Ovary (tissue), 7 donors: ENCODE measurements at regions not wholly inside any gene's neighbourhood (a gene's known extent, or its start where the extent isn't known, plus 50 kb on each side); places are given as distances from the start of the nearest gene placed in this dataset.

Experiments used
- DNase-seq, 5 donors: peaks; one replicate each; pipeline ENCODE4 v3.0.0-alpha.2; 2019 to 2020
- H3K27ac ChIP-seq, 2 donors: fragments of 200-600 bp; one replicate each; pipeline versions ENCODE4 v1.5.1 to v1.8.0; 2019 to 2022
- H3K27me3 ChIP-seq: fragments of 200-600 bp; one replicate; pipeline ENCODE4 v1.8.0; 2022
- H3K36me3 ChIP-seq: fragments of 200-600 bp; sonication (generic); one replicate; pipeline ENCODE4 v1.5.1; 2019
- H3K4me1 ChIP-seq: one replicate; pipeline ENCODE4 v1.8.1; 2013; ENCODE audit warnings: mild to moderate bottlenecking, moderate library complexity; ENCODE audit not compliant: insufficient read depth
- H3K4me3 ChIP-seq: fragments of 200-600 bp; sonication (generic); one replicate; pipeline ENCODE4 v1.5.1; 2017
- H3K9me3 ChIP-seq, 2 donors: fragments of 200-600 bp in 1 of 2; sonication (generic) in 1 of 2; one replicate each; pipeline versions ENCODE4 v1.5.1 to v1.8.1; 2013 to 2019; ENCODE audit warnings: mild to moderate bottlenecking in 1 of 2, moderate library complexity in 1 of 2
- CTCF ChIP-seq, 3 donors: fragments of 450-650 bp in 2 of 3; fragments of 200-600 bp in 1 of 3; IDR thresholded peaks; one replicate each; pipeline versions ENCODE4 v1.5.1 to v1.8.0; 2016 to 2022; ENCODE audit warnings: antibody characterized with exemption in 3 of 3, mild to moderate bottlenecking in 1 of 3
- EP300 ChIP-seq: sonication (generic); formaldehyde crosslinking; IDR thresholded peaks from one replicate; pipeline ENCODE4 v1.6.1; 2017; ENCODE audit warnings: antibody characterized with exemption
- POLR2A ChIP-seq: fragments of 450-650 bp; IDR thresholded peaks from one replicate; pipeline ENCODE4 v1.6.1; 2017; ENCODE audit warnings: antibody characterized with exemption, mild to moderate bottlenecking, moderate library complexity
- WGBS, 3 donors: extraction: QIAGEN DNeasy Blood & Tissue Kit in 1 of 3; methylation state at CpG; one replicate each; pipeline versions ENCODE4 v1.1.5 to v1.1.7; 2013 to 2017; 5-methylcytosine and 5-hydroxymethylcytosine counted together
- intact Hi-C, 4 donors: fragments of 100-400 bp; cut with DNase I; formaldehyde crosslinking; loops; one replicate each; pipeline versions ENCODE4 v1.11.0 to v1.15.1; 2022 to 2023
- donor health status: DM: no; HTN: no; CAD: no; lungs with moderate emphysema.
- donor health status: DM: no; HTN: no; CAD: no.
- donor health status: Bipolar disorder and iron deficiency.
- donor health status: DM: no; HTN: no; CAD: no.
- donor health status: DM: yes; HTN: yes; CAD: no.

- Histone ChIP-seq H3K36me3 (no peaks in the 10 kb centered on the region), H3K9me3 (no peaks in the 10 kb centered on the region), H3K27me3 (no peaks in the 10 kb centered on the region), H3K4me1 (no peaks in the 10 kb centered on the region), H3K27ac (no peak overlapping the region), H3K4me3 (no peak overlapping the region)
- intact Hi-C loops: no loop called here
- TF ChIP-seq POLR2A (no peak), CTCF (IDR thresholded peaks at IDR 0.05) (no peak), EP300 (no peak)
- WGBS, 3 donors: 91 to 96% (median 95%) methylated on average over 6 of the region's 6 CpGs
- no peak for DNase-seq
Measured at GRCh38 chr19:31121501-31121900, 227.7 kb downstream of the TSHZ3 start.

DNA sequence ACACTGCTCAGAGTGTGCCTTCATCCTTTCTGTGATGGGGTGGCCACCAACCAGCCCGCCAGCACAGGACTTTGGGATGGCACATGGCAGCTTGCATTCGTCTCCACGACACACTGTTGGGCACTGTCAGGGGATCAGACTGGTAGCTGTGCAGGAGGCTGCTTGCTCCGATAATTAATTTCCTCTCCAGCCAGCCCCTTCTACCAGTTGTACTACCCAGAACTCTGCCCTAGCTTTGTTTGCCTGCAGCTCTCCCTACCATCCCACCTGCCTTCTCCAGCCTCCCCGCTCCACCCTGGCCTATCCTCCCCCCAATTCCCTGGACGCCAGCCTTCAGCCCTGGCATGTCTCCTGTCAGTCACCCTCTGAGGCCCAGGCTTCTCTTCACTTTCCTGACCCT is 228.3 kb downstream of the TSHZ3 start:
- Histone ChIP-seq H3K9me3 (no peaks in the 10 kb centered on the region), H3K36me3 (no peaks in the 10 kb centered on the region), H3K27me3 (no peaks in the 10 kb centered on the region), H3K27ac (no peak overlapping the region), H3K4me3 (no peak overlapping the region), H3K4me1 (no peaks in the 10 kb centered on the region)
- intact Hi-C loops: no loop called here
- WGBS, 3 donors: 91 to 92% (median 91%) methylated on average over 6 of the region's 6 CpGs
- TF ChIP-seq CTCF (IDR thresholded peaks at IDR 0.05) (no peak), EP300 (no peak), POLR2A (no peak)
- DNase-seq: no peak

DNA sequence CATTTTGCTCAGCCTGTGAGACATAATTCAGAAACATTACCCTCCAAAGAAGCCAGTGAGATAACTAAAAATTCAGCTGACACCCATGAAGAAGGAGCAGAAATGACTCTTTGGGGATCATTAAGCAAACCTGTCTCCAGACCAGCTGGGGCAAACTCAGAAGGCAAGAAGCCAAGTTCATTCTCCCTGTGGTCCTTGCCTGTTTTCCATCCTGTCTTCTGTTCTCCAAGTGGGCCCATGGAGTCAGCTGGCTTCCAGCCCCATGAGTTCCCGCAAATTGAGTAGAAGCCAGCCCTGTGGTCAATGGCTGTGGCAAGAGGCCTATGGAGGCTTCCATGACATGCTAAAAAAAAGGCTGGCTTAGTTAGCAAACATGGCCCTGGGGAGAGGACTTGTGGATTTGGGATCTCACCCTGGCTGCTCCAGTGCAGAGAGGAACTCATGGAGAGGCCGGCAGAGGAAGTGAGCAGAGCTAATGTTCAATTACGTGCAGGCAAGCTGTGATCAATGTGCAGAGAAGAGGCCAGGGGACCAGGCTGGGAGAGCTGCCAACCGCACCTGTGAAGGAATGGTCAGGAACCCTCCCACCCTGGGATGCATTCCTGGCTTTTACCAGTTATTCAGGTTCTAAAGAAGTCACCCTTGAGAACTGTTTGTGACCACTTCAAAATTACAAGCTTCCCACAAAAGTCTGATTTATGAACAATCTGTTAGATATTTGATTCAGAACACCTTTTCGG is 229.1 kb downstream of the TSHZ3 start:
- H3K36me3 ChIP-seq: no peaks in the 10 kb centered on the region
- no peak for TF ChIP-seq CTCF (IDR thresholded peaks at IDR 0.05)
- intact Hi-C loops: no loop called here
- no peaks in the 10 kb centered on the region for H3K9me3 ChIP-seq
- WGBS, 3 donors: 92 to 97% (median 96%) methylated on average over 5 of the region's 5 CpGs
- H3K4me3 ChIP-seq: no peak overlapping the region
- no peak for DNase-seq
- H3K4me1 ChIP-seq: no peaks in the 10 kb centered on the region
- no peaks in the 10 kb centered on the region for H3K27me3 ChIP-seq
- H3K27ac ChIP-seq: no peak overlapping the region

DNA sequence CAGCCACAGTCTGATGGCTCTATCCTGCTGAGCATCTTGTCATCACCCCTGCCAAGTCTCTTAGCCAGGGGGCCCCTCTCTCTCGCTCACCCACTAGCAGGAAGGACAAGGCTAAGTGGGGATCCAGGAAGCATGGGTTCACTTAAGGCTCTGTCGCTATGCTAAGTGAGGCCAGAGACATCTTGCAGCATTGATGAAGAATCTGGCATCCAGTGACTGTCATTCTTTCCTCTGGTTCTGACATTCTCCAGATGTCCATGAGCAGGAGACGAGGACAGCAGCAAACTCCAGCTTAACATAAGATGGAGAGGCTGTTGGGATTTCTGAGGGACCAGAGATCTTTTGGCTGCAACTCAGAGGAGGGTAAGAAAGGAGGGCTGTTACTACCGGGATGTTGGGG is 230.2 kb downstream of the TSHZ3 start:
- no peaks in the 10 kb centered on the region for H3K36me3 ChIP-seq
- no peaks in the 10 kb centered on the region for H3K27me3 ChIP-seq
- TF ChIP-seq POLR2A: no peak
- no peak for TF ChIP-seq EP300
- no peak for TF ChIP-seq CTCF (IDR thresholded peaks at IDR 0.05)
- WGBS, 3 donors: 70 to 80% (median 74%) methylated on average over 4 of the region's 4 CpGs
- DNase-seq: no peak
- no peak overlapping the region for H3K27ac ChIP-seq
- intact Hi-C loops: no loop called here
- H3K4me1 ChIP-seq: no peaks in the 10 kb centered on the region
- no peaks in the 10 kb centered on the region for H3K9me3 ChIP-seq
- no peak overlapping the region for H3K4me3 ChIP-seq
